Tibial artery (tissue), 4 donors: ENCODE measurements at regions not wholly inside any gene's neighbourhood (a gene's known extent, or its start where the extent isn't known, plus 50 kb on each side); places are given as distances from the start of the nearest gene placed in this dataset.

Experiments
- DNase-seq, 2 donors: peaks; one replicate each; pipeline ENCODE4 v3.0.0-alpha.2; 2019
- H3K27ac ChIP-seq, 2 donors: fragments of 200-600 bp; sonication (generic) in 1 of 2; 1 replicate in 1 of 2; 2 replicates in 1 of 2; pipeline ENCODE4 v1.5.1; 2018 to 2019; ENCODE audit warnings: mild to moderate bottlenecking in 1 of 2
- H3K27me3 ChIP-seq, 2 donors: fragments of 200-600 bp; sonication (generic) in 1 of 2; one replicate each; pipeline versions ENCODE4 v1.5.1 to v1.6.0; 2016 to 2019
- H3K36me3 ChIP-seq, 3 donors: fragments of 200-600 bp; sonication (generic) in 2 of 3; one replicate each; pipeline ENCODE4 v1.5.1; 2016 to 2019; ENCODE audit warnings: mild to moderate bottlenecking in 2 of 3
- H3K4me1 ChIP-seq, 4 donors: fragments of 200-600 bp; sonication (generic) in 2 of 4; 1 replicate in 3 of 4; 2 replicates in 1 of 4; pipeline ENCODE4 v1.5.1; 2016 to 2019
- H3K4me3 ChIP-seq, 2 donors: fragments of 200-600 bp; sonication (generic) in 1 of 2; 1 replicate in 1 of 2; 2 replicates in 1 of 2; pipeline ENCODE4 v1.5.1; 2018 to 2019; ENCODE audit warnings: mild to moderate bottlenecking in 2 of 2
- H3K9me3 ChIP-seq, 3 donors: fragments of 200-600 bp; sonication (generic) in 1 of 3; one replicate each; pipeline ENCODE4 v1.5.1; 2016 to 2019
- intact Hi-C: fragments of 100-400 bp; cut with DNase I; formaldehyde crosslinking; loops from one replicate; pipeline ENCODE4 v1.15.0; 2023; ENCODE audit warnings: low total_unique reads
- TF ChIP-seq, protein P1 (sequence below), 2 experiments: fragments of 200-600 bp in 1 of 2; fragments of 450-650 bp in 1 of 2; IDR thresholded peaks; one replicate each; pipeline ENCODE4 v1.5.1; 2017 to 2019; ENCODE audit warnings: antibody characterized with exemption in 2 of 2, mild to moderate bottlenecking in 1 of 2, moderate library complexity in 1 of 2

DNA sequence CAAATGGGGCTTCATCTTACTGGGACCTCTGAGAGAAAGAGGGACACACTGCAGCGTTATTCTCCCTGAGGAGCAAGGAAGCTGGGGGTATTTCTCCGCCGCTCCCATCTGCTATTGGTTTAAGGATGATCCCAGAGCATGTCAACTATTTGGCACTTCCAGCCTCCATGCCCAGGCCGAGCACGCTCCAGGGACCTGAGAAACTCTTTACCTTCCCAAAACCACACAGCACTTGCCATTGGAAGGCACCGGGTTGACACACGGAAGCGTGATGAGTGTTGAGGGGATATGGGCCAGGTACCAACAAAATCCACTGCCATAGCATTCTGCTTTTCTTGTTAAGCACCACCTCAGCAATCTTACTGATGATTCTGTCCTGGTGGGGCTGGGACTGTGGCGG, 92.4 kb upstream of the SLC24A3 start:
- no peak overlapping the region for H3K27ac ChIP-seq
- no peaks in the 10 kb centered on the region for H3K36me3 ChIP-seq
- H3K27me3 ChIP-seq: no peaks in the 10 kb centered on the region
- H3K9me3 ChIP-seq: no peaks in the 10 kb centered on the region
- DNase-seq: no peak
- intact Hi-C loops: no loop called here
- H3K4me1 ChIP-seq: no peaks in the 10 kb centered on the region
- no peak overlapping the region for H3K4me3 ChIP-seq
- TF ChIP-seq, protein P1, sequence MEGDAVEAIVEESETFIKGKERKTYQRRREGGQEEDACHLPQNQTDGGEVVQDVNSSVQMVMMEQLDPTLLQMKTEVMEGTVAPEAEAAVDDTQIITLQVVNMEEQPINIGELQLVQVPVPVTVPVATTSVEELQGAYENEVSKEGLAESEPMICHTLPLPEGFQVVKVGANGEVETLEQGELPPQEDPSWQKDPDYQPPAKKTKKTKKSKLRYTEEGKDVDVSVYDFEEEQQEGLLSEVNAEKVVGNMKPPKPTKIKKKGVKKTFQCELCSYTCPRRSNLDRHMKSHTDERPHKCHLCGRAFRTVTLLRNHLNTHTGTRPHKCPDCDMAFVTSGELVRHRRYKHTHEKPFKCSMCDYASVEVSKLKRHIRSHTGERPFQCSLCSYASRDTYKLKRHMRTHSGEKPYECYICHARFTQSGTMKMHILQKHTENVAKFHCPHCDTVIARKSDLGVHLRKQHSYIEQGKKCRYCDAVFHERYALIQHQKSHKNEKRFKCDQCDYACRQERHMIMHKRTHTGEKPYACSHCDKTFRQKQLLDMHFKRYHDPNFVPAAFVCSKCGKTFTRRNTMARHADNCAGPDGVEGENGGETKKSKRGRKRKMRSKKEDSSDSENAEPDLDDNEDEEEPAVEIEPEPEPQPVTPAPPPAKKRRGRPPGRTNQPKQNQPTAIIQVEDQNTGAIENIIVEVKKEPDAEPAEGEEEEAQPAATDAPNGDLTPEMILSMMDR (IDR thresholded peaks at IDR 0.05): no peak

DNA sequence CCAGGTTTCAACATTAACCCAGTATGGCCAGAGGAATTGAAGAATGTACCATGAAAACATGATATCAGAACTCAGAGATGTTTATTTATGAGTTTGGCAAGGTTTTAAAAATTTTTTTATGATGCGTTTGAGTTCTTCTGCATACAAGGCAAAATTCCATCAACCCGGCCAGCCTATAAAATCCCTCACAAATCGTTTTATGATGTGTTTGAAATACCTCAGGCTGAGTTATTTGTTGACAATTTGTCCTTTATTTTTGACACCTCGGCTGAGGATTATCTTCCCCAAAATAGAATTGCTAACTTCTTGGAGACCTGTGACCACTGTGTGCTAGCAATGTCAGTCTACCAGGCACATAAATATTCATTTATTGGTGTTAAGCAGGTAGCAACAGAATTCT, 91.9 kb upstream of the SLC24A3 start:
- Histone ChIP-seq H3K4me3 (no peak overlapping the region), H3K27me3 (no peaks in the 10 kb centered on the region), H3K27ac (no peak overlapping the region), H3K9me3 (no peaks in the 10 kb centered on the region), H3K4me1 (no peaks in the 10 kb centered on the region), H3K36me3 (no peaks in the 10 kb centered on the region)
- no peak for DNase-seq
- intact Hi-C loops: no loop called here
- TF ChIP-seq, protein P1 (IDR thresholded peaks at IDR 0.05): no peak

- intact Hi-C loops: no loop called here
- H3K4me3 ChIP-seq: no peak overlapping the region
- no peaks in the 10 kb centered on the region for H3K27me3 ChIP-seq
- H3K4me1 ChIP-seq: no peaks in the 10 kb centered on the region
- TF ChIP-seq, protein P1 (IDR thresholded peaks at IDR 0.05): no peak
- no peak for DNase-seq
- H3K27ac ChIP-seq: no peak overlapping the region
- H3K9me3 ChIP-seq: no peaks in the 10 kb centered on the region
- no peaks in the 10 kb centered on the region for H3K36me3 ChIP-seq
These were observed 91.0 kb upstream of the SLC24A3 start for GRCh38 chr20:19121463-19121862.

- no peak overlapping the region for H3K27ac ChIP-seq
- H3K9me3 ChIP-seq: no peaks in the 10 kb centered on the region
- TF ChIP-seq, protein P1 (IDR thresholded peaks at IDR 0.05): no peak
- intact Hi-C loops: no loop called here
- no peaks in the 10 kb centered on the region for H3K27me3 ChIP-seq
- H3K4me1 ChIP-seq: no peaks in the 10 kb centered on the region
- H3K36me3 ChIP-seq: no peaks in the 10 kb centered on the region
- no peak overlapping the region for H3K4me3 ChIP-seq
- no peak for DNase-seq
These were observed 90.5 kb upstream of the SLC24A3 start for GRCh38 chr20:19121916-19122315.

DNA sequence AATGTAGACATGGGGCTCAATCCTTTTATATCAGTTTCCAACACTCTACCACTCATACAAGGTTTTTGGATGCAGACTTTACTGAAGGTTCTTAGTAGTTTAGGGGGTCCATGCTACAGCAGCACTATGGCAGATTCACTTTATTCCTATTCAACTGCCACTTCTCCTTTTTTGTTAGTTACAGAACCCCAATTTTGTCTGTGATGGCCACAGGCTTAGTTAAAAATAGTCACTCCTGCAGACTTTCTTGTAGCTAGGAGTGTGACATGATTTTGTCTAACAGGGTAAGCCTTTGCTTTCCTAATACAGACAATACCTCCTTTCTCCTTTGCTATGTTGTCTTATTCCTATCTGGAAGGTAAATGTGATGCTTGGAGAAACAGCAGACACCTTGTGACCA, 90.0 kb upstream of the SLC24A3 start:
- intact Hi-C loops: no loop called here
- Histone ChIP-seq H3K9me3 (no peaks in the 10 kb centered on the region), H3K36me3 (no peaks in the 10 kb centered on the region), H3K4me3 (no peak overlapping the region), H3K4me1 (no peaks in the 10 kb centered on the region), H3K27ac (no peak overlapping the region), H3K27me3 (no peaks in the 10 kb centered on the region)
- TF ChIP-seq, protein P1 (IDR thresholded peaks at IDR 0.05): no peak
- no peak for DNase-seq

- Histone ChIP-seq H3K4me1 (peaks cover 0 to 6% (median 0%) of the 10 kb centered on the region in 4 donors), H3K27me3 (no peaks in the 10 kb centered on the region), H3K9me3 (no peaks in the 10 kb centered on the region), H3K4me3 (no peak overlapping the region), H3K36me3 (no peaks in the 10 kb centered on the region), H3K27ac (no peak overlapping the region)
- TF ChIP-seq, protein P1 (IDR thresholded peaks at IDR 0.05): no peak
- DNase-seq: no peak
- intact Hi-C loops: no loop called here
These were observed 86.9 kb upstream of the SLC24A3 start for GRCh38 chr20:19125508-19125907.
